ENCODE measurements at regions not wholly inside any gene's neighbourhood (a gene's known extent, or its start where the extent isn't known, plus 50 kb on each side); places are given as distances from the start of the nearest gene placed in this dataset.

DNA sequence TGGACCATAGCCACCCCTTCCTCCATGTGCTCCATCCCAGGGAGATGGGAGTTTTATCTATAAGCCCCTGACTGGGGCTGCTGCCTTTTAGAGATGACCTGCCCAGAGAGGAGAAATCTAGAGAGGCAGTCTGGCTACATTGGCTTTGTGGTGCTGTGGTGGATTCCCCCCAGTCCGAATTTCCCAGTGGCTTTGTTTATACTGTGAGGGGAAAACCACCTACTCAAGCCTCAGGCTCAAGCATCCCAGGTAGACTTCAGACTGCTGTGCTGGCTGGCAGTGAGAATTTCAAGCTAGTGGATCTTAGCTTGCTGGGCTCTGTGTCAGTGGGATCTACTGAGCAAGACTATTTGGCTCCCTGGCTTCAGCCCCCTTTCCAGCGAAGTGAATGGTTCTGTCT lies 1195.7 kb upstream of the PCDH20 start:
- Histone ChIP-seq H3K4me1 (ENCODE audit: control insufficient read depth, insufficient read depth, low read length) (no peaks in the 10 kb centered on the region), H3K27me3 (ENCODE audit: control insufficient read depth, insufficient read depth, low read length) (no peaks in the 10 kb centered on the region), H3K36me3 (ENCODE audit: control insufficient read depth, insufficient read depth, low read length) (no peaks in the 10 kb centered on the region), H3K4me3 (ENCODE audit: low read length) (no peak overlapping the region), H3K27ac (ENCODE audit: low read length) (no peak overlapping the region), H3K9me3 (ENCODE audit: control insufficient read depth, low read depth, low read length) (no peaks in the 10 kb centered on the region)
- DNase-seq, result no peak
- WGBS (ENCODE audit: insufficient coverage, low lambda C conversion rate), result no CpG with 5 or more reads among the region's 2 CpGs

DNA sequence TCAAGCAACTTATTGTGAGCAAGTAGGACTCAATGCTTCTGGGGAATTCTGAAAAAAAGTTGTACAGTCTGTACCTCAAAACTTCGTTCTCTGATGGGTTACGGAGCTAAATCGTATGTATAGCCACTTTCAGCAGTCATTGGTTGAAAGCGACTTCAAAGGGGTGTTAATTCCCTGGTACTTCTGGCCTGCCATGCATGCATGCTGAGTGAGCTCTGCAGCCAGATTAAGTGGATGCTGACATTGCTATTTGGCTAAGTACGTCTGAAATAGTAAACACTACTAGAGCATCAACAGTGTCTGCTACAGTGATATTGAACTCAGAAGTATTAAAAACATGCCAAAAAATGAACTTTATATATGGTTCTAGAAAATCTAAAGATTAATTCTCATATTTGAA lies 1183.1 kb upstream of the PCDH20 start:
- no peak for DNase-seq
- H3K27ac ChIP-seq (ENCODE audit: low read length), result no peak overlapping the region
- no CpG with 5 or more reads among the region's 5 CpGs for WGBS (ENCODE audit: insufficient coverage, low lambda C conversion rate)
- no peaks in the 10 kb centered on the region for H3K36me3 ChIP-seq (ENCODE audit: control insufficient read depth, insufficient read depth, low read length)
- H3K27me3 ChIP-seq (ENCODE audit: control insufficient read depth, insufficient read depth, low read length), result no peaks in the 10 kb centered on the region
- H3K9me3 ChIP-seq (ENCODE audit: control insufficient read depth, low read depth, low read length), result no peaks in the 10 kb centered on the region
- H3K4me3 ChIP-seq (ENCODE audit: low read length), result no peak overlapping the region
- H3K4me1 ChIP-seq (ENCODE audit: control insufficient read depth, insufficient read depth, low read length), result no peaks in the 10 kb centered on the region

DNA sequence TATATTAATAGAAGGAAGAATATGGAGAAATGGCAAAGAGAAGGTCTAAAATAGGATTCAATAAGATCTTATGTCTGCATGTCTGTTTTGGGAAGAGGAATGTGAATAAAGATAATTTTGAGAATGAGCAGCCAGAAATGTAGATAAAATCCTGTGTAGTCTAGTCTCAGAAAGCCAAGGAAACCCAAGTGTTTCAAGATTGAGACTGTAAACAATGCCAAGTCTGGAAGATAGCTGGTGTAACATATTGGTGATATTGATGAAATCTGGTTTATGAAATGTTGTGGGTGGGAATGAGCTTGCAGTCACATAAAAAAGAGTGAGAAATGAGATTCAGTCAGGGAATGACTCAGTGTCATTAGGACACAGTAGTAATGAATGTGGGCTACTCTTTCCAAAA lies 1180.3 kb upstream of the PCDH20 start:
- H3K27me3 ChIP-seq (ENCODE audit: control insufficient read depth, insufficient read depth, low read length), result no peaks in the 10 kb centered on the region
- H3K4me1 ChIP-seq (ENCODE audit: control insufficient read depth, insufficient read depth, low read length), result no peaks in the 10 kb centered on the region
- H3K4me3 ChIP-seq (ENCODE audit: low read length), result no peak overlapping the region
- no peaks in the 10 kb centered on the region for H3K9me3 ChIP-seq (ENCODE audit: control insufficient read depth, low read depth, low read length)
- H3K27ac ChIP-seq (ENCODE audit: low read length), result no peak overlapping the region
- no peak for DNase-seq
- no peaks in the 10 kb centered on the region for H3K36me3 ChIP-seq (ENCODE audit: control insufficient read depth, insufficient read depth, low read length)

DNA sequence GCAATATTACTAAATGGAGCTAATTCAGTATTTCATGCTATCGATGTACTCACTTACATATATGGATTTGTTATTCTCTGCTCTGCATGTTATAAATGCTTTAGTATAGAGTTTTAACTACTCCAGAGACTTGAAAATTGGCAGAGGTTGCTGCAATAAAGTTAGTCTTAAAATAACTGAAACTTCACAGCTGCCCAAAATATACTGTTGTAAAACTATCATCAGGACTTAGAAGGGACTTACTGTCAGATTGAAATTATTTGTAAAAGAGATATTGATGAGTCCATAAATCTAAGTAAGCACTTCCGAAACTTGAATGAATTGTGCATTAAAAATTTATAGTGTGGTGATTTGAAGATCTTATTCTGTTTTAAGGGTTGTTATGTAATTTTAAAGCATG lies 1178.2 kb upstream of the PCDH20 start:
- Histone ChIP-seq H3K4me3 (ENCODE audit: low read length) (no peak overlapping the region), H3K27me3 (ENCODE audit: control insufficient read depth, insufficient read depth, low read length) (no peaks in the 10 kb centered on the region), H3K36me3 (ENCODE audit: control insufficient read depth, insufficient read depth, low read length) (no peaks in the 10 kb centered on the region), H3K4me1 (ENCODE audit: control insufficient read depth, insufficient read depth, low read length) (no peaks in the 10 kb centered on the region), H3K9me3 (ENCODE audit: control insufficient read depth, low read depth, low read length) (no peaks in the 10 kb centered on the region), H3K27ac (ENCODE audit: low read length) (no peak overlapping the region)
- no peak for DNase-seq
- WGBS (ENCODE audit: insufficient coverage, low lambda C conversion rate), result no CpG with 5 or more reads among the region's 2 CpGs

DNA sequence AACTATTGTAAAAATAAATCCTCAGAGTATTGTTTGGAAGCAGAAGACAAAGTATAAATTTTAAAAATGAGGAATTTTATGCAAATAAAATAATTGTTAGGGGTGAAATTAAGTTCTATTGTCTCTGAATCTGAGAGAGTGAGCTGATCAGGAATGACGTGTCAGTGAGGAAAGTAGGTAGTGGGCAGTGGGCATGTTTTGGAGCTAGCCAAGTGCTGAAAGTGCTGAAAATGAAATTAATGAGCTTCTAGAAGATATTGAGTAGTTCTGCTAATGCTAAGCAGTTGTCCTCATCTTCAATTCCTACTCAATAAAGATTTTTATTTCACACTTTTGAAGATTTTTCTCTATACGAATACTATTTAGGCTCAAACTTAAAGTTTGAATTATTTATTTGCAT lies 1167.8 kb upstream of the PCDH20 start:
- Histone ChIP-seq H3K4me1 (ENCODE audit: control insufficient read depth, insufficient read depth, low read length) (no peaks in the 10 kb centered on the region), H3K9me3 (ENCODE audit: control insufficient read depth, low read depth, low read length) (no peaks in the 10 kb centered on the region), H3K27ac (ENCODE audit: low read length) (no peak overlapping the region), H3K27me3 (ENCODE audit: control insufficient read depth, insufficient read depth, low read length) (no peaks in the 10 kb centered on the region), H3K36me3 (ENCODE audit: control insufficient read depth, insufficient read depth, low read length) (no peaks in the 10 kb centered on the region), H3K4me3 (ENCODE audit: low read length) (no peak overlapping the region)
- 71% methylated on average over 2 of the region's 2 CpGs for WGBS (ENCODE audit: insufficient coverage, low lambda C conversion rate)
- no peak for DNase-seq

DNA sequence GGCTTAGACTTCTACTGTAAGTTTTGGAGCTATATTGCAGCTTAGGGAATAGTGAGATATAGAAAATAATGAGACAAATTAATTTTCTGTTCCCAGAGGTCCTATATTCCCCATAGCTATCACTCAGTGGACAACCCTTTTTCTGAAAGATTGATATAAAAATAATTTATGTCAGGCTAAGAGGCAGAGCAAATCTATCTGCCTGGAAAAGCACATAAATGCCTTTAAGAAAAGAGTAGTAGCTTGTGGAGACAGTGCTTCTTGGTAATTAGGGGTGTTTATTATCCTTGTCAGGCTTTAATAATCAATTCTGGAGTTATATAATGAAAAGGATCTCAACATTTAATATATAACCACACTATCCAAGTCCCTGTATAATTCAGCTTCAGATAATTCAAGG lies 1162.8 kb upstream of the PCDH20 start:
- Histone ChIP-seq H3K4me1 (ENCODE audit: control insufficient read depth, insufficient read depth, low read length) (no peaks in the 10 kb centered on the region), H3K4me3 (ENCODE audit: low read length) (no peak overlapping the region), H3K27ac (ENCODE audit: low read length) (no peak overlapping the region), H3K36me3 (ENCODE audit: control insufficient read depth, insufficient read depth, low read length) (no peaks in the 10 kb centered on the region), H3K27me3 (ENCODE audit: control insufficient read depth, insufficient read depth, low read length) (no peaks in the 10 kb centered on the region), H3K9me3 (ENCODE audit: control insufficient read depth, low read depth, low read length) (no peaks in the 10 kb centered on the region)
- no peak for DNase-seq

DNA sequence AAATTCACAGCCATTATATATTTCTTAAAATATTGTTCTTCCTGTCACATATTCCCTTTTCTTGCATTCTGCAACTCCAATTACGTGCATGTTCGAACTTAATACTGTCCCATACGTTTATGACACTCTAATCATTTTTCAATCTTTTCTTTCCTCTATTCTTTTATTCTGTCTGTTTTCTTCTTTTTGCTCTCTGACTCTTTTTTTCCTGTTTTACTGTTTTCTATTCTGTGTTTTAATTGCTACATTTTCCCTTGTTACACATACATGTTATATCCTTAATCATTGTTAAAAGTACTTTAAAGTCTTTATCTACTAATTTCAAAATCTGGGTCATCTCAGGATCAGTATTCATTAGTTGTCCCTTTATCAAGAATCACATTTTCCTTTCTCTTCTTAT lies 1149.1 kb upstream of the PCDH20 start:
- no peaks in the 10 kb centered on the region for H3K4me1 ChIP-seq (ENCODE audit: control insufficient read depth, insufficient read depth, low read length)
- no peaks in the 10 kb centered on the region for H3K27me3 ChIP-seq (ENCODE audit: control insufficient read depth, insufficient read depth, low read length)
- no peaks in the 10 kb centered on the region for H3K9me3 ChIP-seq (ENCODE audit: control insufficient read depth, low read depth, low read length)
- DNase-seq, result no peak
- no peak overlapping the region for H3K27ac ChIP-seq (ENCODE audit: low read length)
- no peak overlapping the region for H3K4me3 ChIP-seq (ENCODE audit: low read length)
- no peaks in the 10 kb centered on the region for H3K36me3 ChIP-seq (ENCODE audit: control insufficient read depth, insufficient read depth, low read length)
- WGBS (ENCODE audit: insufficient coverage, low lambda C conversion rate), result 87% methylated on average over 3 of the region's 3 CpGs

DNA sequence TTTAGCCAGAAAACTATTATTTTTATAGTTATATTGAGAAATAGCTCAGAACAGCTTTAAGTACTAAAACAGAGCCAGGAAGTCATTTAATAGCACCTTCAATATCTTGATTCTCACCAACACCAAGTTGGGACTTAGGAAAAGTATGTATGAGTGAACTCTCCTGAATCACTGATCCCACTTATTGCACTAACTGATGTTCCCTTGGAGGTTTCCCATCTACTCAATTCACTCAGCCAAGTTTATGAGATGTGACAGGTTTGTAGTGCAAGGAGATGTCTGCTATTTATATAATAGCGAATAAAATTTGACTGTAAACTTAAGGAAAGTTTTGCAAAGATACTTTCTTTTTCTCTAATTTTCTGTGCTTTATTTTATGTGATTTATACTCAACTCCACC lies 1147.6 kb upstream of the PCDH20 start:
- no peak overlapping the region for H3K27ac ChIP-seq (ENCODE audit: low read length)
- H3K36me3 ChIP-seq (ENCODE audit: control insufficient read depth, insufficient read depth, low read length), result no peaks in the 10 kb centered on the region
- H3K27me3 ChIP-seq (ENCODE audit: control insufficient read depth, insufficient read depth, low read length), result no peaks in the 10 kb centered on the region
- no peaks in the 10 kb centered on the region for H3K4me1 ChIP-seq (ENCODE audit: control insufficient read depth, insufficient read depth, low read length)
- H3K4me3 ChIP-seq (ENCODE audit: low read length), result no peak overlapping the region
- WGBS (ENCODE audit: insufficient coverage, low lambda C conversion rate), result no CpG with 5 or more reads among the region's 1 CpG
- DNase-seq, result no peak
- H3K9me3 ChIP-seq (ENCODE audit: control insufficient read depth, low read depth, low read length), result no peaks in the 10 kb centered on the region

DNA sequence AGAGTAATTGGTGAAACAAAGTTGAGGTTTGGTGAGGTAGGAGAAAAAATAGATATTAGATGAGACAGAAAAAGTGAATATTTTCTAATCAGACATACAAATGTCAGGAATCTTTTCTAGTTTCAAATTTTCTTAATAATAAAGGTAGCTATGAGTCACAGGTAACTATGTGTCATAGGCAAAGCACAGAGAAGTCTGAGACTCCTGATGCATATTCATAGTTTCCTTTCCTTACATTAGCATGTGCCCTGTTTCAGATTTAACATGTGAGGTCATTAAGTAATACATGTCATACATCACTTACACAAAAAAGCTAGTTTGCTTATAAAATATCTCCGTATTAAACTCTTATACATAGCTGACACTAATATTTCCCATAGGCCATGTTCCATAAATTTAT lies 1141.3 kb upstream of the PCDH20 start:
- Histone ChIP-seq H3K4me1 (ENCODE audit: control insufficient read depth, insufficient read depth, low read length) (no peaks in the 10 kb centered on the region), H3K27me3 (ENCODE audit: control insufficient read depth, insufficient read depth, low read length) (no peaks in the 10 kb centered on the region), H3K27ac (ENCODE audit: low read length) (no peak overlapping the region), H3K36me3 (ENCODE audit: control insufficient read depth, insufficient read depth, low read length) (no peaks in the 10 kb centered on the region), H3K4me3 (ENCODE audit: low read length) (no peak overlapping the region), H3K9me3 (ENCODE audit: control insufficient read depth, low read depth, low read length) (no peaks in the 10 kb centered on the region)
- no CpG with 5 or more reads among the region's 1 CpG for WGBS (ENCODE audit: insufficient coverage, low lambda C conversion rate)
- DNase-seq, result no peak

DNA sequence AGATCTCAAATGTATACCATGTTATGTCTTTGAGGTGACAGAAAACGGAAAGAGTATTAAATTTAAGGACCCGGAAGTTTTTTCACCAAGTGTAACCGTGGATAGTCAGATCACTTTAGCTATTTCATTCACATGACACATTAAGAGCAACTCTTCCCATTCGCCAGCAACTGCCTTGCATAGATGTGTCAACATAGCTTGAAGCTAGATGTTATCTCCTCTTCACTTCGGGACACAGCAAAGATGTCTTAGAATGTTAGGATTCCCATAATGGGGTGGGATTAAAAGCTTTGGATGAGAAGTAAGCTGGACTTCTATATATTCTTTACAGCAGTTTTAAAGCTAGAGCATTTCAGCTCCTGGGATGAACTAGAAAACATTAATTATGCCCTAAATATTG lies 1135.9 kb upstream of the PCDH20 start:
- no peak for DNase-seq
- H3K36me3 ChIP-seq (ENCODE audit: control insufficient read depth, insufficient read depth, low read length), result no peaks in the 10 kb centered on the region
- H3K4me3 ChIP-seq (ENCODE audit: low read length), result no peak overlapping the region
- WGBS (ENCODE audit: insufficient coverage, low lambda C conversion rate), result 65% methylated on average over 2 of the region's 5 CpGs
- H3K9me3 ChIP-seq (ENCODE audit: control insufficient read depth, low read depth, low read length), result no peaks in the 10 kb centered on the region
- H3K4me1 ChIP-seq (ENCODE audit: control insufficient read depth, insufficient read depth, low read length), result no peaks in the 10 kb centered on the region
- H3K27ac ChIP-seq (ENCODE audit: low read length), result no peak overlapping the region
- no peaks in the 10 kb centered on the region for H3K27me3 ChIP-seq (ENCODE audit: control insufficient read depth, insufficient read depth, low read length)

DNA sequence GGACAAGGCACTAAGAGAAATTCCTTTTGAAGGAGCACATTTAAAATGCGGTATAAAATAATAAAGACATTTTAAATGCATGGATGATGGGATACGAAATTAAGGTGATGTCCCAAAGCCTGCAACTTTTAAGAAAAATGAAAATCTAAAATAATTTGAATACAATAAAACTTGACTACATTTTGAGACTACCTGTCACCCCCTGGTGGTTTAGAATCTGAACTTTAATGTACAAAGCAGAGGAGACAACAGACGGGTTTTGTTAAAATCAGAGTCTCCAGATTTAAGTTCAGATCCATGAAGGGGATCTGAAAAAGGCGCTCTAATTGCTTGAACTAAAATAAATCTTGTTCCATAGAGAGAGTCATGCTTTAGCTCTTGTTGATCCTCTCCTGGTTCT lies 1129.3 kb upstream of the PCDH20 start:
- Histone ChIP-seq H3K4me3 (ENCODE audit: low read length) (no peak overlapping the region), H3K9me3 (ENCODE audit: control insufficient read depth, low read depth, low read length) (no peaks in the 10 kb centered on the region), H3K27ac (ENCODE audit: low read length) (no peak overlapping the region), H3K36me3 (ENCODE audit: control insufficient read depth, insufficient read depth, low read length) (no peaks in the 10 kb centered on the region), H3K4me1 (ENCODE audit: control insufficient read depth, insufficient read depth, low read length) (no peaks in the 10 kb centered on the region), H3K27me3 (ENCODE audit: control insufficient read depth, insufficient read depth, low read length) (no peaks in the 10 kb centered on the region)
- WGBS (ENCODE audit: insufficient coverage, low lambda C conversion rate), result 100% methylated on average over 2 of the region's 4 CpGs
- DNase-seq, result no peak
